ENCODE measurements at regions not wholly inside any gene's neighbourhood (a gene's known extent, or its start where the extent isn't known, plus 50 kb on each side); places are given as distances from the start of the nearest gene placed in this dataset.

DNA sequence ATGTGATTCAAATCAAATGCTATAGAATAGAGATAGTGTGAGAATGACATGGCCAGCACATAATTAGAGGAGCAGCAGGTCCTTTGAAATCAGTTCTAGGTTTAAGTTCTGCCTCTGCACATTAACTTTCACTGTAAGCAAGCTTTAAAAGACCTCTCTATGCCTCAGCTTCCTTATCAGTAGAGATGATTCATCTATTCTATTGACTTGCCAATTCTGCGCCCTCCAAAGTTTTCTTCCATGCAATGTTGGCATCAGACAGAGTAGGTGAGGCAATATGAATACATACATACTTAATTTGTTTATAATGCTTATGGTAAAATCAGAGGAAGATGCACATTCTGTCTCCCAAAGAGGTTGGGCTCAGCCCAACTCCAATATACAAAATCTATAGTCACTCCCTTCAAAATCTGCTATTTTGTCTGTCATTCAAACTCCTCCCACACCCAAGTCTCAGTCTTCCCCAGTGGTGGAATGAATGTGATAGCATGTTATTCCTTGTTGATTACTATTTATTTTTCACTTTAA, 525.5 kb downstream of the RFC3 start:
- no peak overlapping the region for H3K27ac ChIP-seq (replicated peaks)
- TF ChIP-seq, protein P1, sequence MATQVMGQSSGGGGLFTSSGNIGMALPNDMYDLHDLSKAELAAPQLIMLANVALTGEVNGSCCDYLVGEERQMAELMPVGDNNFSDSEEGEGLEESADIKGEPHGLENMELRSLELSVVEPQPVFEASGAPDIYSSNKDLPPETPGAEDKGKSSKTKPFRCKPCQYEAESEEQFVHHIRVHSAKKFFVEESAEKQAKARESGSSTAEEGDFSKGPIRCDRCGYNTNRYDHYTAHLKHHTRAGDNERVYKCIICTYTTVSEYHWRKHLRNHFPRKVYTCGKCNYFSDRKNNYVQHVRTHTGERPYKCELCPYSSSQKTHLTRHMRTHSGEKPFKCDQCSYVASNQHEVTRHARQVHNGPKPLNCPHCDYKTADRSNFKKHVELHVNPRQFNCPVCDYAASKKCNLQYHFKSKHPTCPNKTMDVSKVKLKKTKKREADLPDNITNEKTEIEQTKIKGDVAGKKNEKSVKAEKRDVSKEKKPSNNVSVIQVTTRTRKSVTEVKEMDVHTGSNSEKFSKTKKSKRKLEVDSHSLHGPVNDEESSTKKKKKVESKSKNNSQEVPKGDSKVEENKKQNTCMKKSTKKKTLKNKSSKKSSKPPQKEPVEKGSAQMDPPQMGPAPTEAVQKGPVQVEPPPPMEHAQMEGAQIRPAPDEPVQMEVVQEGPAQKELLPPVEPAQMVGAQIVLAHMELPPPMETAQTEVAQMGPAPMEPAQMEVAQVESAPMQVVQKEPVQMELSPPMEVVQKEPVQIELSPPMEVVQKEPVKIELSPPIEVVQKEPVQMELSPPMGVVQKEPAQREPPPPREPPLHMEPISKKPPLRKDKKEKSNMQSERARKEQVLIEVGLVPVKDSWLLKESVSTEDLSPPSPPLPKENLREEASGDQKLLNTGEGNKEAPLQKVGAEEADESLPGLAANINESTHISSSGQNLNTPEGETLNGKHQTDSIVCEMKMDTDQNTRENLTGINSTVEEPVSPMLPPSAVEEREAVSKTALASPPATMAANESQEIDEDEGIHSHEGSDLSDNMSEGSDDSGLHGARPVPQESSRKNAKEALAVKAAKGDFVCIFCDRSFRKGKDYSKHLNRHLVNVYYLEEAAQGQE (IDR thresholded peaks at IDR 0.05; ENCODE audit: insufficient replicate concordance, low read depth): no peak
- TF ChIP-seq SPI1 (IDR thresholded peaks at IDR 0.05; ENCODE audit: borderline replicate concordance, low read depth) (no peak), POLR2AphosphoS5 (IDR thresholded peaks at IDR 0.05; ENCODE audit: low read depth) (no peak), GABPA (IDR thresholded peaks at IDR 0.05; ENCODE audit: low read depth) (no peak)
- TF ChIP-seq, protein P2, sequence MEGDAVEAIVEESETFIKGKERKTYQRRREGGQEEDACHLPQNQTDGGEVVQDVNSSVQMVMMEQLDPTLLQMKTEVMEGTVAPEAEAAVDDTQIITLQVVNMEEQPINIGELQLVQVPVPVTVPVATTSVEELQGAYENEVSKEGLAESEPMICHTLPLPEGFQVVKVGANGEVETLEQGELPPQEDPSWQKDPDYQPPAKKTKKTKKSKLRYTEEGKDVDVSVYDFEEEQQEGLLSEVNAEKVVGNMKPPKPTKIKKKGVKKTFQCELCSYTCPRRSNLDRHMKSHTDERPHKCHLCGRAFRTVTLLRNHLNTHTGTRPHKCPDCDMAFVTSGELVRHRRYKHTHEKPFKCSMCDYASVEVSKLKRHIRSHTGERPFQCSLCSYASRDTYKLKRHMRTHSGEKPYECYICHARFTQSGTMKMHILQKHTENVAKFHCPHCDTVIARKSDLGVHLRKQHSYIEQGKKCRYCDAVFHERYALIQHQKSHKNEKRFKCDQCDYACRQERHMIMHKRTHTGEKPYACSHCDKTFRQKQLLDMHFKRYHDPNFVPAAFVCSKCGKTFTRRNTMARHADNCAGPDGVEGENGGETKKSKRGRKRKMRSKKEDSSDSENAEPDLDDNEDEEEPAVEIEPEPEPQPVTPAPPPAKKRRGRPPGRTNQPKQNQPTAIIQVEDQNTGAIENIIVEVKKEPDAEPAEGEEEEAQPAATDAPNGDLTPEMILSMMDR (IDR thresholded peaks at IDR 0.05; ENCODE audit: insufficient read depth, low read length): no peak
- DNase-seq (ENCODE audit: low read depth in 1 of 2, low spot score in 1 of 2): no peak
- H3K4me3 ChIP-seq (replicated peaks; ENCODE audit: insufficient read depth, low read length): no peak overlapping the region
- H3K27me3 ChIP-seq (ENCODE audit: insufficient read depth, poor library complexity, severe bottlenecking): peaks cover 4% of the 10 kb centered on the region

DNA sequence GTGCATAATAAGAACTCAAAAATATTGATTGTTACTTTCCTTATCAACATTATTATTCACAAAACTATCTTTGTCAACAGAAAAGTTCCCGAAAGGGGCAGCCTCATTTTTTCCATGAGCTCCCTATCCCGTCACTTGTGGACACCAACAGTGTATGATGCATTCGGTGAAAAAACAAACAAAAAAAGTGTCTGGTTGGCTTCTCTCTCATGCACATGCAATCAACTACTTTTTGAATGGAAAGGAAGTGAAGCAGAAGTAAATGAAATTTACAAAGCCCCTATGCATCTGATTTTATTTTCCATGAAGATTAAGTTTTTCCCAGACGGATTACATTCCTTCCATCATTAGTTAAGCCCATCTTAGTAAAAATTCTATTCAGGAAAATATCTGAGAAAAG, 526.9 kb downstream of the RFC3 start:
- no peak for DNase-seq (ENCODE audit: low read depth in 1 of 2, low spot score in 1 of 2)
- Histone ChIP-seq H3K4me3 (replicated peaks; ENCODE audit: insufficient read depth, low read length) (no peak overlapping the region), H3K27ac (replicated peaks) (no peak overlapping the region), H3K27me3 (ENCODE audit: insufficient read depth, poor library complexity, severe bottlenecking) (peaks cover 4% of the 10 kb centered on the region)
- no peak for TF ChIP-seq POLR2AphosphoS5 (IDR thresholded peaks at IDR 0.05; ENCODE audit: low read depth)
- TF ChIP-seq, protein P2 (IDR thresholded peaks at IDR 0.05; ENCODE audit: insufficient read depth, low read length): no peak
- TF ChIP-seq GABPA (IDR thresholded peaks at IDR 0.05; ENCODE audit: low read depth): no peak

DNA sequence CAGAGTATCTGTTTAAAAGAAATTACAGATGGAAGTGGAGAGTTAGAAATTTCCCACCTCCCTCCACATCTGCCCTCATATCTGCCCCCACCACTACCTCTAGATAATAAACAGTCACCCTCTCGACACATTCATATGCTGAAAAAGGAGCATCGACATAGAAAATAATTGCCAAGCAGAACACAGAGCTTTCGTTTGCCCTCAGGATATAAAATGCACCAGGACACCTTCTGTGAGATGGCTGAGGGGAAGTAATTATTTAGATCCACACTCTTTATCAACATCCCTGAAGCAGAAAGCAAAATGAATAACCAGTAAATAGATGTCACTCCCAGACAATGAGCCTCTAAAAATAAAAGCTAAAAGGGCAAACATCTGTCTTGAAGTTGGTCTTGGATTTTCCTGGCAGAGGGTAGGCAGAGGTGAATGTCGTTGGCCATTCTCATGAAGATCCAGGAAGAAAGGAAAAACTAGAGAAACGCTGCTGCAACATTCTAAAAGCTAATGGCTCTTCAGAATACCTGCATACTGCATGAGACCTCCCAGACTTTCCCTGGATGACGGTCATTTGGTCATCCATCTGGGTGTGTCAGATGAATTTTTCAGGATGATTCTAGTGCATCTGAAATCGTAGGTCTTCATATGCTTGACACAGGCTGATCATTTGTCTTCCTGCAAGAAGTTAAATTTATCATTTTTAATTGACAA, 527.5 kb downstream of the RFC3 start:
- H3K4me3 ChIP-seq (replicated peaks; ENCODE audit: insufficient read depth, low read length): no peak overlapping the region
- peaks cover 4% of the 10 kb centered on the region for H3K27me3 ChIP-seq (ENCODE audit: insufficient read depth, poor library complexity, severe bottlenecking)
- H3K27ac ChIP-seq (replicated peaks): no peak overlapping the region
- TF ChIP-seq GABPA (IDR thresholded peaks at IDR 0.05; ENCODE audit: low read depth) (no peak), POLR2AphosphoS5 (IDR thresholded peaks at IDR 0.05; ENCODE audit: low read depth) (no peak)
- TF ChIP-seq, protein P2 (IDR thresholded peaks at IDR 0.05; ENCODE audit: insufficient read depth, low read length): no peak
- DNase-seq (ENCODE audit: low read depth in 1 of 2, low spot score in 1 of 2): no peak

DNA sequence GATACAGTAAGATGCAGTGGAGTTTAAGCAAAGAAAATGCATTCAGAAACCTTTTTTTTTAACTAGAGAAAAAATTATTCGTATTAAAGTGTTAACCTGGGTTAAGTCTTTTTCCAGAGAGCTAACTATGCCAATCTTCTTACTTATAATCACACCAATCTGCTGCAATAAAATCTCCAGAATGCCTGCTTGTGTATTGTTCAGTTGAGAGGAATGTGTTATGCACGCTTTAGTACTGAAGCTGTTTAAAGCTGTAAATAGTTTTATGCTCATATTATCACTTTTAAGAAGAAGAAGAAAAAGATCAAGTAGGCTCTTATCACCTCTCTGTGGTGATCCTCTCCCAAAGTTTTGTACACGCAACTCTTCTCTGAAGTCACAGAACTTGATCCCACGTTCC, 528.7 kb downstream of the RFC3 start:
- no peak overlapping the region for H3K4me3 ChIP-seq (replicated peaks; ENCODE audit: insufficient read depth, low read length)
- no peak for DNase-seq (ENCODE audit: low read depth in 1 of 2, low spot score in 1 of 2)
- H3K27me3 ChIP-seq (ENCODE audit: insufficient read depth, poor library complexity, severe bottlenecking): peaks cover 4% of the 10 kb centered on the region
- no peak overlapping the region for H3K27ac ChIP-seq (replicated peaks)
- TF ChIP-seq GABPA (IDR thresholded peaks at IDR 0.05; ENCODE audit: low read depth) (no peak), POLR2AphosphoS5 (IDR thresholded peaks at IDR 0.05; ENCODE audit: low read depth) (no peak), SPI1 (IDR thresholded peaks at IDR 0.05; ENCODE audit: borderline replicate concordance, low read depth) (no peak)
- TF ChIP-seq, protein P2 (IDR thresholded peaks at IDR 0.05; ENCODE audit: insufficient read depth, low read length): no peak
- TF ChIP-seq, protein P1 (IDR thresholded peaks at IDR 0.05; ENCODE audit: insufficient replicate concordance, low read depth): no peak

All from HL-60 (cell line).